Left ventricle myocardium inferior (tissue), 1 donor: ENCODE measurements at regions not wholly inside any gene's neighbourhood (a gene's known extent, or its start where the extent isn't known, plus 50 kb on each side); places are given as distances from the start of the nearest gene placed in this dataset.
A peak's percentile ranks its signal among the peaks of the same experiment; 100 is the strongest.

Source experiments
- DNase-seq: peaks from one replicate; pipeline ENCODE4 v3.0.0-alpha.2; 2020
- H3K27ac ChIP-seq: fragments of 200-600 bp; replicated peaks from 2 replicates; pipeline ENCODE4 v1.8.0; 2021
- H3K27me3 ChIP-seq: fragments of 200-600 bp; 2 replicates; pipeline ENCODE4 v1.8.0; 2021; ENCODE audit warnings: low read depth
- H3K36me3 ChIP-seq: fragments of 200-600 bp; 2 replicates; pipeline ENCODE4 v1.8.0; 2021
- H3K4me1 ChIP-seq: fragments of 200-600 bp; 2 replicates; pipeline ENCODE4 v1.8.0; 2021
- H3K4me3 ChIP-seq: fragments of 200-600 bp; 2 replicates; pipeline ENCODE4 v1.8.0; 2021; ENCODE audit warnings: mild to moderate bottlenecking, moderate library complexity
- H3K9me3 ChIP-seq: fragments of 200-600 bp; replicated peaks from 2 replicates; pipeline ENCODE4 v1.8.0; 2021
- intact Hi-C: fragments of 100-400 bp; cut with micrococcal nuclease; formaldehyde crosslinking; loops from one replicate; pipeline ENCODE4 v1.11.0; 2022
- TF ChIP-seq, protein P1 (sequence below): fragments of 200-600 bp; IDR thresholded peaks from 2 replicates; pipeline ENCODE4 v1.8.0; 2021; ENCODE audit warnings: antibody characterized with exemption, mild to moderate bottlenecking, borderline replicate concordance
- donor health status: DM: no; HTN: yes; CAD: no; lungs with severe emphysema.

DNA sequence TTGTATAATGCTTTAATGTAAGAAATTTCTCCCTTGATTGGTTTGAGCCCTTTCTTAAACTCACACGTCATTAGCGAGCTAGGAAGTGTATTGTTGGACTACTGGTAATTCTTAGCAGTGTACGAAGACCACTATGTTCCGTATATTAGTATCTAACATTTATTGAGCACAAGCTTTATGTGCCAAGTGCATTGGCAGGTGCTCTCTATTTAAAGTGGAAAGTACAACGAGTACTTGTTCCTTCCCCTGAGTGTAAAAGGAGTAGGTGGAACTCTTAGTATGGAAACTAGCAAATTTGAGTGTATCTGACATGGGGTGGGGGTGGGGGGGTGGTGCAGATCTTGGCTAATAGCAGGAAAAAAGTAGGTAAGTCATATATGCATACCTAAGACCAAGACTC lies 594.7 kb downstream of the FGF9 start:
- Histone ChIP-seq H3K36me3 (no peaks in the 10 kb centered on the region), H3K9me3 (no peaks in the 10 kb centered on the region), H3K4me3 (no peak overlapping the region), H3K27ac (peak overlapping the region; percentile 24), H3K27me3 (no peaks in the 10 kb centered on the region), H3K4me1 (no peaks in the 10 kb centered on the region)
- no peak for DNase-seq
- intact Hi-C loops = no loop called here
- TF ChIP-seq, protein P1, sequence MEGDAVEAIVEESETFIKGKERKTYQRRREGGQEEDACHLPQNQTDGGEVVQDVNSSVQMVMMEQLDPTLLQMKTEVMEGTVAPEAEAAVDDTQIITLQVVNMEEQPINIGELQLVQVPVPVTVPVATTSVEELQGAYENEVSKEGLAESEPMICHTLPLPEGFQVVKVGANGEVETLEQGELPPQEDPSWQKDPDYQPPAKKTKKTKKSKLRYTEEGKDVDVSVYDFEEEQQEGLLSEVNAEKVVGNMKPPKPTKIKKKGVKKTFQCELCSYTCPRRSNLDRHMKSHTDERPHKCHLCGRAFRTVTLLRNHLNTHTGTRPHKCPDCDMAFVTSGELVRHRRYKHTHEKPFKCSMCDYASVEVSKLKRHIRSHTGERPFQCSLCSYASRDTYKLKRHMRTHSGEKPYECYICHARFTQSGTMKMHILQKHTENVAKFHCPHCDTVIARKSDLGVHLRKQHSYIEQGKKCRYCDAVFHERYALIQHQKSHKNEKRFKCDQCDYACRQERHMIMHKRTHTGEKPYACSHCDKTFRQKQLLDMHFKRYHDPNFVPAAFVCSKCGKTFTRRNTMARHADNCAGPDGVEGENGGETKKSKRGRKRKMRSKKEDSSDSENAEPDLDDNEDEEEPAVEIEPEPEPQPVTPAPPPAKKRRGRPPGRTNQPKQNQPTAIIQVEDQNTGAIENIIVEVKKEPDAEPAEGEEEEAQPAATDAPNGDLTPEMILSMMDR = no peak

DNA sequence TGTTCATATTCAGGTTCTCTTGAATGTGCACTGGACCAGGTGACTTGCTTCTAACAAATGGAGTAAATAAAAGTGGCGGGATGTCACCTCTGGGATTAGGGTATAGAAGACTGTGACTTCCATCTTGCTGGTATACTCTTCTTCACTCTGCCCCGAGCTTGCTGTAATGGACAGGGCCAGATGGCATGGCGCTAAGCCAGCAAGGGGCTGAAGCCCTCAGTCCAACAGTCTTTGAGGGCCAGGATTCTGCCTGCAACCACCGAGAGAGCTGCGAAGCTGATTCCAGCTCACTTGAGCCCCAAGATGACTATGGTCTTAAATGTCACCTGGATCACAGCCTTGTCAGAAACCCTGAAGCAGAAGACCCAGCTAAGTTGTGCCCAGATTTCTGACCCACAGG lies 600.0 kb downstream of the FGF9 start:
- no peak overlapping the region for H3K4me3 ChIP-seq
- TF ChIP-seq, protein P1 = no peak
- H3K27ac ChIP-seq = no peak overlapping the region
- intact Hi-C loops = no loop called here
- no peaks in the 10 kb centered on the region for H3K4me1 ChIP-seq
- no peaks in the 10 kb centered on the region for H3K27me3 ChIP-seq
- DNase-seq = no peak
- no peaks in the 10 kb centered on the region for H3K9me3 ChIP-seq
- H3K36me3 ChIP-seq = no peaks in the 10 kb centered on the region

DNA sequence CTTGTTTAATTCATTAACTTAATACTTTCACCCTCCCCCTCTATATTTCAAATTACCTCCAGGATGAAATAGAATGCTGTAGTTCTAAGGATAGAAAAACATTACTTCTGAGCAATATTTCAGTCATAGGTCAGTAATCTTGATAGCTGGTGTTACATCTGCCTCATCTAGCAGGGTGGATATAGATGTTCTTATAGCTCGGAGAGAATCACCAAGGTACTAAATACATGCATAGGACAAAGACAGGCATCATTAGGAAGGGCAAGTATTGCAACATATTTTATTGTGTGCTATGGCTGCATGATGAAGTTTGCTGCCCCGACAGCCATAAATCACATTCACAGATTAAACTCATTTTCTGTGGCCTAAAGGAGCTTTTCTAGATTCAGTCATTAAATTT lies 601.0 kb downstream of the FGF9 start:
- intact Hi-C loops = no loop called here
- H3K27ac ChIP-seq = no peak overlapping the region
- H3K4me1 ChIP-seq = no peaks in the 10 kb centered on the region
- H3K36me3 ChIP-seq = no peaks in the 10 kb centered on the region
- TF ChIP-seq, protein P1 = no peak
- H3K4me3 ChIP-seq = no peak overlapping the region
- H3K9me3 ChIP-seq = no peaks in the 10 kb centered on the region
- H3K27me3 ChIP-seq = no peaks in the 10 kb centered on the region
- no peak for DNase-seq

DNA sequence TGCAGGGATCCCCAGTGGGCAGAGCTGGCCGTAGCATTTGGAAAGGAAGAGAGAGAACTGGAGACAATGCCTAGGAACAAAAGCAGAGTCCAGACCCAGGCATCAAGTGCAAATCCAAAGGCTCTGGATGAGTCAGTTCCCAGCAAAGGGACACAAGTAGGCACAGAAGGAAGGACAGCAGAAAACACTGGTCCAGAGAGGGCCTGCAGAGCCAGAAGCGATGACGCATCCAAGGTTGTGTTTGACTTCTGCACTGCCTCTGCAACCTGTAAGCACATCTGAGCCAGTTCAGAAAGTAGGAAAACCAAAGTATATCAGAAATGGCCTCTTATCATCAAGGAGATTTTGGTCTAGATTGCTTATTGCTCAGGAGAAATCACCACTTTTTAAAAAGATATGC lies 604.5 kb downstream of the FGF9 start:
- Histone ChIP-seq H3K36me3 (no peaks in the 10 kb centered on the region), H3K27ac (no peak overlapping the region), H3K4me1 (no peaks in the 10 kb centered on the region), H3K9me3 (no peaks in the 10 kb centered on the region), H3K4me3 (no peak overlapping the region), H3K27me3 (no peaks in the 10 kb centered on the region)
- intact Hi-C loops = no loop called here
- DNase-seq = no peak
- TF ChIP-seq, protein P1 = no peak

DNA sequence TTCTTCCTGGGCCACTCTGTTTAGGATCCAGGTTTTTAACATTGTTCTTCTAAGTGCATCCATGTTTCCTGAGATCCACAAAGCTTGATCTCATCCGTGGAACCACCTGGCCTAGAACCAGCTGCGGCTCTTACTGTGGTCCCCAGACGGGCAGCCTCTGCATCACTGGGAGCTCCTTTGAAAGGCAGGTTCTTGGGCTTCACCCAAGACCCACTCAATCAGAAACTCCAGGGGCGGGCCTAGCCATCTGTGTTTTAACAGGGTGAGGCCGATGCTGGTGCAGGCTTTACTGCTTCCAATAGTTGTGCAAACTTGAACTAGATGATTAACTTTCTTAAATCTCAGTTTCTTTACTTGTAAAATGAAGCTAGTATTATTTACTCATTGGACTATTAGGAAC lies 605.7 kb downstream of the FGF9 start:
- TF ChIP-seq, protein P1 = no peak
- intact Hi-C loops = no loop called here
- DNase-seq = no peak

DNA sequence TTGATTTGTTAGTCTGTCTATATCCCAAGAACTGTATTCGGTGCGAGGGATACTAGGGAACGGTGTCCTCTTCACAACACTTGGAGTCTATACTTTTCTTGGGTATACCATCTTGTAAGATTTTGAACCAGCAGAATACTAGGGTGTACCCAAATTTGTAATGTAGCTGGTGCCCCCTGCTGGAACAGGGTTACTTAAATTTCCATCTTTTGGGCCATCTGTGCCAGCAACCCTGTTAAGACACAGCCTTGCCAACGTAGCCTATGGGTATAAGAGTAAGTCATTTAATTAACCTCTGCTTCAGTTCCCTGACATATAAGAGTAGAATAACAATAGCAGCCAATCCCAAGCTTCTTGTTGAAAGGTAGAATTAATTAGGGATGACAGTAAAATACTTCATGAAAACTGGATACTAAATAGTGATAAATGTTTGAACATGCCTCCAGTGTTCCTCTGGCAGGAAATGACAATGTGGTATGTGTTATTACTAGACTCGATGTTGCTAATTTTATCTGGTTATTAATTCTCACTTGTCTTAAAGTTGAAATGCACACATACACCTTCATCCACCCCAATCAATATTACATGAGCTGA lies 607.6 kb downstream of the FGF9 start:
- peak; percentile 33 for DNase-seq
- Histone ChIP-seq H3K36me3 (no peaks in the 10 kb centered on the region), H3K9me3 (no peaks in the 10 kb centered on the region), H3K27me3 (no peaks in the 10 kb centered on the region), H3K4me1 (no peaks in the 10 kb centered on the region), H3K4me3 (no peak overlapping the region), H3K27ac (no peak overlapping the region)
- intact Hi-C loops = no loop called here
- TF ChIP-seq, protein P1 = peak; percentile 58

More for the DNA sequence above, 605.7 kb downstream of the FGF9 start:
- no peaks in the 10 kb centered on the region for H3K27me3 ChIP-seq
- H3K4me3 ChIP-seq = no peak overlapping the region
- no peaks in the 10 kb centered on the region for H3K4me1 ChIP-seq
- no peak overlapping the region for H3K27ac ChIP-seq
- H3K36me3 ChIP-seq = no peaks in the 10 kb centered on the region
- H3K9me3 ChIP-seq = no peaks in the 10 kb centered on the region
